Esophagus squamous epithelium (tissue), 4 donors: ENCODE measurements at regions not wholly inside any gene's neighbourhood (a gene's known extent, or its start where the extent isn't known, plus 50 kb on each side); places are given as distances from the start of the nearest gene placed in this dataset.

Experiments used
- POLR2A ChIP-seq, 4 donors: fragments of 450-650 bp; IDR thresholded peaks; one replicate each; pipeline ENCODE4 v1.6.1; 2017; ENCODE audit warnings: antibody characterized with exemption in 4 of 4, mild to moderate bottlenecking in 4 of 4, moderate library complexity in 3 of 4
- TF ChIP-seq, protein P1 (sequence below), 6 experiments: fragments of 450-650 bp in 4 of 6; fragments of 200-600 bp in 2 of 6; sonication (generic) in 2 of 6; IDR thresholded peaks; one replicate each; pipeline ENCODE4 v1.5.1; 2016 to 2019; ENCODE audit warnings: antibody characterized with exemption in 6 of 6, mild to moderate bottlenecking in 4 of 6, moderate library complexity in 4 of 6

DNA sequence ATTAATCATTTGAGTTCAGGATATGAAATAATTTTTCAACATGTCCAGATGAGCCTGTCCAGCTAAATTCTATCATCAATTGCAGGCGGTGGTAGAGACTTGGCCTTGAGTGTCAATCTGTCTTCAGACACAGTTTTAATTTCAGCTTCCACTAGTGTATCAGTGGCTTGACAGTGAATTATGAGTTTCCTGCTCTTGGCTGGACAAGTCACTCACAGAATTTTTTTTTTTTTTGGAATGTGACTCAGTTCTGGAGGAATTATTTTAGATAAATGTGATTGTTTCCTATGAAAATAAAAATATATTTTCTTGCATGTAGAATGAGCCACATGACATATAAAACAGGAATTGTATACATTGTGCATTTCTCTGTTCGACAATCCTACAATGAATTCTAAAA is 319.9 kb upstream of the AKR1E2 start:
- TF ChIP-seq, protein P1, sequence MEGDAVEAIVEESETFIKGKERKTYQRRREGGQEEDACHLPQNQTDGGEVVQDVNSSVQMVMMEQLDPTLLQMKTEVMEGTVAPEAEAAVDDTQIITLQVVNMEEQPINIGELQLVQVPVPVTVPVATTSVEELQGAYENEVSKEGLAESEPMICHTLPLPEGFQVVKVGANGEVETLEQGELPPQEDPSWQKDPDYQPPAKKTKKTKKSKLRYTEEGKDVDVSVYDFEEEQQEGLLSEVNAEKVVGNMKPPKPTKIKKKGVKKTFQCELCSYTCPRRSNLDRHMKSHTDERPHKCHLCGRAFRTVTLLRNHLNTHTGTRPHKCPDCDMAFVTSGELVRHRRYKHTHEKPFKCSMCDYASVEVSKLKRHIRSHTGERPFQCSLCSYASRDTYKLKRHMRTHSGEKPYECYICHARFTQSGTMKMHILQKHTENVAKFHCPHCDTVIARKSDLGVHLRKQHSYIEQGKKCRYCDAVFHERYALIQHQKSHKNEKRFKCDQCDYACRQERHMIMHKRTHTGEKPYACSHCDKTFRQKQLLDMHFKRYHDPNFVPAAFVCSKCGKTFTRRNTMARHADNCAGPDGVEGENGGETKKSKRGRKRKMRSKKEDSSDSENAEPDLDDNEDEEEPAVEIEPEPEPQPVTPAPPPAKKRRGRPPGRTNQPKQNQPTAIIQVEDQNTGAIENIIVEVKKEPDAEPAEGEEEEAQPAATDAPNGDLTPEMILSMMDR (IDR thresholded peaks at IDR 0.05), result no peak
- TF ChIP-seq POLR2A (IDR thresholded peaks at IDR 0.05), result no peak
